ENCODE measurements at regions not wholly inside any gene's neighbourhood (a gene's known extent, or its start where the extent isn't known, plus 50 kb on each side); places are given as distances from the start of the nearest gene placed in this dataset.

GRCh38 chr6:4451718-4452117 is 316.3 kb upstream of the ECI2 start:
- Histone ChIP-seq H3K36me3 (no peaks in the 10 kb centered on the region), H3K27me3 (ENCODE audit: low read depth) (no peaks in the 10 kb centered on the region)
- intact Hi-C loops (cut with micrococcal nuclease) = no loop called here

GRCh38 chr6:4451081-4451480 is 315.7 kb upstream of the ECI2 start:
- no peaks in the 10 kb centered on the region for H3K36me3 ChIP-seq
- TF ChIP-seq CTCF (IDR thresholded peaks at IDR 0.05; ENCODE audit: borderline replicate concordance) = no peak
- no peak overlapping the region for H3K27ac ChIP-seq (replicated peaks)
- peaks cover 16% of the 10 kb centered on the region for H3K9me3 ChIP-seq (replicated peaks)
- no peak overlapping the region for H3K4me3 ChIP-seq
- DNase-seq = no peak
- no peaks in the 10 kb centered on the region for H3K27me3 ChIP-seq (ENCODE audit: low read depth)
- H3K4me1 ChIP-seq = peaks cover 18% of the 10 kb centered on the region
- intact Hi-C loops (cut with micrococcal nuclease) = no loop called here

More at GRCh38 chr6:4451718-4452117, 316.3 kb upstream of the ECI2 start:
- H3K4me3 ChIP-seq = no peak overlapping the region
- no peak for DNase-seq
- no peak for TF ChIP-seq CTCF (IDR thresholded peaks at IDR 0.05; ENCODE audit: borderline replicate concordance)
- peaks cover 14% of the 10 kb centered on the region for H3K4me1 ChIP-seq
- no peak overlapping the region for H3K27ac ChIP-seq (replicated peaks)
- peaks cover 22% of the 10 kb centered on the region for H3K9me3 ChIP-seq (replicated peaks)

- H3K36me3 ChIP-seq = no peaks in the 10 kb centered on the region
- no peak for DNase-seq
- intact Hi-C loops (cut with micrococcal nuclease) = no loop called here
- no peak overlapping the region for H3K4me3 ChIP-seq
- no peak overlapping the region for H3K27ac ChIP-seq (replicated peaks)
- H3K9me3 ChIP-seq (replicated peaks) = peaks cover 13% of the 10 kb centered on the region
- peaks cover 18% of the 10 kb centered on the region for H3K4me1 ChIP-seq
- no peak for TF ChIP-seq CTCF (IDR thresholded peaks at IDR 0.05; ENCODE audit: borderline replicate concordance)
- no peaks in the 10 kb centered on the region for H3K27me3 ChIP-seq (ENCODE audit: low read depth)
Observed at GRCh38 chr6:4450237-4450636, 314.9 kb upstream of the ECI2 start.

GRCh38 chr6:4449409-4449808 is 314.0 kb upstream of the ECI2 start:
- peaks cover 13% of the 10 kb centered on the region for H3K9me3 ChIP-seq (replicated peaks)
- H3K4me1 ChIP-seq = peaks cover 18% of the 10 kb centered on the region
- H3K36me3 ChIP-seq = no peaks in the 10 kb centered on the region
- no peak for TF ChIP-seq CTCF (IDR thresholded peaks at IDR 0.05; ENCODE audit: borderline replicate concordance)
- H3K27me3 ChIP-seq (ENCODE audit: low read depth) = no peaks in the 10 kb centered on the region
- DNase-seq = no peak
- no peak overlapping the region for H3K27ac ChIP-seq (replicated peaks)
- intact Hi-C loops (cut with micrococcal nuclease) = no loop called here
- H3K4me3 ChIP-seq = no peak overlapping the region

GRCh38 chr6:4448841-4449240 is 313.5 kb upstream of the ECI2 start:
- intact Hi-C loops (cut with micrococcal nuclease) = no loop called here
- no peak for TF ChIP-seq CTCF (IDR thresholded peaks at IDR 0.05; ENCODE audit: borderline replicate concordance)

More at GRCh38 chr6:4448841-4449240, 313.5 kb upstream of the ECI2 start:
- Histone ChIP-seq H3K4me3 (no peak overlapping the region), H3K4me1 (peaks cover 18% of the 10 kb centered on the region), H3K27me3 (ENCODE audit: low read depth) (no peaks in the 10 kb centered on the region), H3K36me3 (no peaks in the 10 kb centered on the region), H3K27ac (replicated peaks) (no peak overlapping the region), H3K9me3 (replicated peaks) (peaks cover 13% of the 10 kb centered on the region)
- DNase-seq = no peak
